OCI-LY1 (cell line): ENCODE measurements at regions not wholly inside any gene's neighbourhood (a gene's known extent, or its start where the extent isn't known, plus 50 kb on each side); places are given as distances from the start of the nearest gene placed in this dataset.

ENCODE experiments used
- H2AFZ ChIP-seq: fragments of 200-600 bp; sonication (generic), shearing (Covaris generic); 2 replicates; pipeline ENCODE4 v1.6.0; 2014; ENCODE audit warnings: antibody characterized with exemption, mild to moderate bottlenecking, low read length
- H3F3A ChIP-seq: fragments of 200-600 bp; sonication (generic), shearing (Covaris generic); 2 replicates; pipeline ENCODE4 v1.6.0; 2014; ENCODE audit warnings: mild to moderate bottlenecking, antibody characterized with exemption, low read length, moderate library complexity; ENCODE audit not compliant: insufficient read depth
- H3K27ac ChIP-seq: fragments of 200-600 bp; sonication (generic); 2 replicates; pipeline ENCODE4 v1.5.1; 2014; ENCODE audit warnings: low read length, mixed run types, mild to moderate bottlenecking, low read depth; ENCODE audit not compliant: poor library complexity, severe bottlenecking
- H3K27me3 ChIP-seq: fragments of 200-600 bp; sonication (generic); 2 replicates; pipeline ENCODE4 v1.6.0; 2014; ENCODE audit warnings: antibody characterized with exemption, mild to moderate bottlenecking, low read length, moderate library complexity; ENCODE audit not compliant: insufficient read depth
- H3K36me3 ChIP-seq: fragments of 200-600 bp; sonication (generic); 2 replicates; pipeline ENCODE4 v1.6.1; 2014; ENCODE audit warnings: mild to moderate bottlenecking, antibody characterized with exemption, low read length, moderate library complexity, mixed read lengths; ENCODE audit not compliant: insufficient read depth
- H3K4me1 ChIP-seq: fragments of 200-600 bp; sonication (generic); 2 replicates; pipeline ENCODE4 v1.5.1; 2014; ENCODE audit warnings: mild to moderate bottlenecking, low read length, moderate library complexity; ENCODE audit not compliant: insufficient read depth, severe bottlenecking
- H3K4me2 ChIP-seq: fragments of 200-600 bp; sonication (generic), shearing (Covaris generic); 2 replicates; pipeline ENCODE4 v1.6.1; 2014; ENCODE audit warnings: low read length
- H3K4me3 ChIP-seq: fragments of 200-600 bp; sonication (generic); 2 replicates; pipeline ENCODE4 v1.5.1; 2014; ENCODE audit warnings: low read length, low read depth, mild to moderate bottlenecking, mixed read lengths; ENCODE audit not compliant: poor library complexity, severe bottlenecking
- H3K79me2 ChIP-seq: fragments of 200-600 bp; shearing (Covaris generic); 2 replicates; pipeline ENCODE4 v1.6.1; 2016; ENCODE audit warnings: mixed run types, low read length, mixed read lengths; ENCODE audit not compliant: insufficient read depth
- H3K9ac ChIP-seq: fragments of 200-600 bp; sonication (generic), shearing (Covaris generic); 2 replicates; pipeline ENCODE4 v1.6.1; 2014; ENCODE audit warnings: mild to moderate bottlenecking, low read length, mixed read lengths
- H3K9me2 ChIP-seq: fragments of 200-600 bp; sonication (generic), shearing (Covaris generic); 2 replicates; pipeline ENCODE4 v1.6.1; 2014; ENCODE audit warnings: low read depth, mild to moderate bottlenecking, low read length, mixed read lengths
- H3K9me3 ChIP-seq: fragments of 200-600 bp; shearing (Covaris generic); 2 replicates; pipeline ENCODE4 v1.6.1; 2014; ENCODE audit warnings: low read length, mixed read lengths
- H4K20me1 ChIP-seq: fragments of 200-600 bp; sonication (generic), shearing (Covaris generic); 2 replicates; pipeline ENCODE4 v1.6.0; 2016; ENCODE audit warnings: mild to moderate bottlenecking, low read length; ENCODE audit not compliant: insufficient read depth
- CTCF ChIP-seq: fragments of 200-600 bp; sonication (generic), shearing (Covaris generic); IDR thresholded peaks from 2 replicates; pipeline ENCODE4 v1.5.1; 2017; ENCODE audit warnings: mild to moderate bottlenecking, antibody characterized with exemption, low read length, moderate library complexity, mixed read lengths
- EZH2 ChIP-seq: fragments of 200-600 bp; sonication (generic), shearing (Covaris generic); IDR thresholded peaks from 2 replicates; pipeline ENCODE4 v1.8.0; 2017; ENCODE audit warnings: borderline replicate concordance, mixed run types, mild to moderate bottlenecking, antibody characterized with exemption, low read length, moderate library complexity, mixed read lengths

GRCh38 chr10:4191354-4191753 is 406.3 kb upstream of the KLF6 start:
- no peaks in the 10 kb centered on the region for H3K79me2 ChIP-seq
- TF ChIP-seq CTCF: no peak
- no peak for TF ChIP-seq EZH2
- no peaks in the 10 kb centered on the region for H3K4me1 ChIP-seq
- no peaks in the 10 kb centered on the region for H3K9me3 ChIP-seq
- H3F3A ChIP-seq: no peaks in the 10 kb centered on the region
- H3K4me2 ChIP-seq: no peak overlapping the region
- no peaks in the 10 kb centered on the region for H3K9me2 ChIP-seq
- H3K4me3 ChIP-seq: no peak overlapping the region
- no peaks in the 10 kb centered on the region for H3K36me3 ChIP-seq
- H2AFZ ChIP-seq: no peak overlapping the region
- no peaks in the 10 kb centered on the region for H3K27me3 ChIP-seq
- H3K9ac ChIP-seq: no peak overlapping the region
- no peaks in the 10 kb centered on the region for H4K20me1 ChIP-seq
- no peak overlapping the region for H3K27ac ChIP-seq

- H3F3A ChIP-seq: no peaks in the 10 kb centered on the region
- TF ChIP-seq EZH2 (no peak), CTCF (no peak)
Measured at GRCh38 chr10:4190876-4191275, 405.9 kb upstream of the KLF6 start.

GRCh38 chr10:4189281-4189680 is 404.3 kb upstream of the KLF6 start:
- H3K4me3 ChIP-seq: no peak overlapping the region
- H3K79me2 ChIP-seq: no peaks in the 10 kb centered on the region
- H3K4me1 ChIP-seq: no peaks in the 10 kb centered on the region
- no peaks in the 10 kb centered on the region for H4K20me1 ChIP-seq
- no peaks in the 10 kb centered on the region for H3K27me3 ChIP-seq
- H3K9me2 ChIP-seq: no peaks in the 10 kb centered on the region
- H2AFZ ChIP-seq: no peak overlapping the region
- H3K9me3 ChIP-seq: no peaks in the 10 kb centered on the region
- TF ChIP-seq EZH2: no peak
- no peak for TF ChIP-seq CTCF
- H3K27ac ChIP-seq: no peak overlapping the region
- no peak overlapping the region for H3K4me2 ChIP-seq
- no peaks in the 10 kb centered on the region for H3K36me3 ChIP-seq
- H3K9ac ChIP-seq: no peak overlapping the region
- no peaks in the 10 kb centered on the region for H3F3A ChIP-seq

More at GRCh38 chr10:4190876-4191275, 405.9 kb upstream of the KLF6 start:
- Histone ChIP-seq H3K36me3 (no peaks in the 10 kb centered on the region), H3K9me2 (no peaks in the 10 kb centered on the region), H4K20me1 (no peaks in the 10 kb centered on the region), H3K4me1 (no peaks in the 10 kb centered on the region), H3K79me2 (no peaks in the 10 kb centered on the region), H2AFZ (no peak overlapping the region), H3K9me3 (no peaks in the 10 kb centered on the region), H3K27me3 (no peaks in the 10 kb centered on the region), H3K4me2 (no peak overlapping the region), H3K27ac (no peak overlapping the region), H3K9ac (no peak overlapping the region), H3K4me3 (no peak overlapping the region)
